SK-N-SH (cell line): ENCODE measurements at regions not wholly inside any gene's neighbourhood (a gene's known extent, or its start where the extent isn't known, plus 50 kb on each side); places are given as distances from the start of the nearest gene placed in this dataset.
A peak's percentile ranks its signal among the peaks of the same experiment; 100 is the strongest.

Experiments used
- CTCF ChIA-PET: fragments of 300-600, 350-600 bp; formaldehyde crosslinking; extraction: SDS; loops from one replicate; lab custom pipeline; 2021; lab: Yijun Ruan, JAX
- POLR2A ChIA-PET: fragments of 350-600 bp; sonication (Branson Sonifier 250); formaldehyde crosslinking; extraction: SDS; loops from one replicate; lab custom pipeline; 2020; ENCODE audit warnings: antibody characterized with exemption, inconsistent platforms; lab: Yijun Ruan, JAX
- DNase-seq: peaks from one replicate; pipeline ENCODE4 v3.0.0; 2012
- H2AFZ ChIP-seq: fragments of 200-600 bp; sonication (generic); 2 replicates; pipeline ENCODE4 v1.8.1; 2016; ENCODE audit warnings: antibody characterized with exemption, mild to moderate bottlenecking, low read depth
- H3F3A ChIP-seq: fragments of 200-600 bp; sonication (generic); replicated peaks from 2 replicates; pipeline ENCODE3; 2016; ENCODE audit warnings: antibody characterized with exemption, mild to moderate bottlenecking; ENCODE audit not compliant: insufficient read depth
- H3K27ac ChIP-seq, 2 experiments: fragments of 200-500 bp in 1 of 2; fragments of 200-600 bp in 1 of 2; sonication (Bioruptor generic) in 1 of 2; sonication (generic), shearing (Covaris generic) in 1 of 2; 2 replicates each; pipeline versions ENCODE4 v1.5.1 to v1.6.1; 2014 to 2016; ENCODE audit warnings: low read depth in 2 of 2, inconsistent platforms in 1 of 2, low read length in 1 of 2, mild to moderate bottlenecking in 1 of 2, mixed read lengths in 1 of 2
- H3K27me3 ChIP-seq: fragments of 200-600 bp; sonication (generic), shearing (Covaris generic); 2 replicates; pipeline ENCODE4 v1.6.1; 2016; ENCODE audit warnings: mixed run types; ENCODE audit not compliant: insufficient read depth
- H3K36me3 ChIP-seq, 2 experiments: fragments of 200-500 bp in 1 of 2; fragments of 200-600 bp in 1 of 2; sonication (Bioruptor generic) in 1 of 2; sonication (generic) in 1 of 2; replicated peaks in 1 of 2; 2 replicates each; pipeline versions ENCODE3 to v1.5.1; 2014 to 2016; ENCODE audit warnings: low read length in 1 of 2, mild to moderate bottlenecking in 1 of 2; ENCODE audit not compliant: insufficient read depth in 2 of 2, control insufficient read depth in 1 of 2
- H3K4me1 ChIP-seq, 2 experiments: fragments of 200-500 bp in 1 of 2; fragments of 200-600 bp in 1 of 2; sonication (Bioruptor generic) in 1 of 2; sonication (generic), shearing (Covaris generic) in 1 of 2; 2 replicates each; pipeline versions ENCODE4 v1.5.1 to v1.6.1; 2014 to 2016; ENCODE audit warnings: low read depth in 1 of 2, low read length in 1 of 2, mixed run types in 1 of 2; ENCODE audit not compliant: insufficient read depth in 2 of 2, control insufficient read depth in 1 of 2
- H3K4me2 ChIP-seq: fragments of 200-600 bp; sonication (generic), shearing (Covaris generic); 2 replicates; pipeline ENCODE4 v1.6.1; 2017; ENCODE audit warnings: mixed run types
- H3K4me3 ChIP-seq, 2 experiments: fragments of 200-500 bp in 1 of 2; fragments of 200-600 bp in 1 of 2; sonication (Bioruptor generic) in 1 of 2; sonication (generic), shearing (Covaris generic) in 1 of 2; 2 replicates each; pipeline versions ENCODE4 v1.5.1 to v1.8.1; 2014 to 2016; ENCODE audit warnings: low read depth in 2 of 2, inconsistent platforms in 1 of 2, low read length in 1 of 2, mild to moderate bottlenecking in 1 of 2, mixed read lengths in 1 of 2, moderate library complexity in 1 of 2
- H3K79me2 ChIP-seq: fragments of 200-600 bp; sonication (generic); 2 replicates; pipeline ENCODE4 v1.8.1; 2017; ENCODE audit warnings: mild to moderate bottlenecking; ENCODE audit not compliant: insufficient read depth
- H3K9ac ChIP-seq: fragments of 200-600 bp; sonication (generic); 2 replicates; pipeline ENCODE4 v1.6.1; 2017; ENCODE audit warnings: mixed run types
- H3K9me2 ChIP-seq: fragments of 200-600 bp; sonication (generic); 2 replicates; pipeline ENCODE4 v1.6.1; 2017; ENCODE audit warnings: mixed run types
- H3K9me3 ChIP-seq: fragments of 200-600 bp; sonication (generic); 2 replicates; pipeline ENCODE4 v1.6.1; 2017; ENCODE audit warnings: mixed run types, mild to moderate bottlenecking, moderate library complexity
- H4K20me1 ChIP-seq: fragments of 200-600 bp; sonication (generic); 2 replicates; pipeline ENCODE4 v1.6.1; 2017; ENCODE audit warnings: mild to moderate bottlenecking, mixed run types; ENCODE audit not compliant: insufficient read depth
- ELF1 ChIP-seq: IDR thresholded peaks from 2 replicates; pipeline ENCODE4 v1.4.0; 2012
- EP300 ChIP-seq, 2 experiments: IDR thresholded peaks; 2 replicates each; pipeline versions ENCODE4 v1.4.0 to v1.6.1; 2012; ENCODE audit warnings: borderline replicate concordance in 1 of 2, low read depth in 1 of 2, low read length in 1 of 2
- FOXM1 ChIP-seq: IDR thresholded peaks from 2 replicates; pipeline ENCODE4 v1.4.0; 2012; ENCODE audit warnings: low read depth, mild to moderate bottlenecking
- GABPA ChIP-seq: IDR thresholded peaks from 2 replicates; pipeline ENCODE4 v1.4.0; 2012; ENCODE audit warnings: low read depth, mild to moderate bottlenecking
- GATA2 ChIP-seq: sonication (generic); formaldehyde crosslinking; IDR thresholded peaks from 2 replicates; pipeline ENCODE4 v1.5.0; 2020; ENCODE audit warnings: mild to moderate bottlenecking, missing genetic modification reagents
- IRF3 ChIP-seq: fragments of 150-350 bp; IDR thresholded peaks from 2 replicates; pipeline ENCODE4 v1.6.1; 2016; ENCODE audit warnings: mild to moderate bottlenecking, low read depth, low read length
- JUND ChIP-seq: IDR thresholded peaks from 2 replicates; pipeline ENCODE4 v1.4.0; 2012
- MAX ChIP-seq: IDR thresholded peaks from 2 replicates; pipeline ENCODE4 v1.4.0; 2012; ENCODE audit warnings: low read depth
- MEF2A ChIP-seq: IDR thresholded peaks from 2 replicates; pipeline ENCODE4 v1.4.0; 2012; ENCODE audit warnings: low read depth, borderline replicate concordance
- NFIC ChIP-seq: IDR thresholded peaks from 2 replicates; pipeline ENCODE4 v1.4.0; 2012; ENCODE audit warnings: borderline replicate concordance
- POLR2AphosphoS5 ChIP-seq: IDR thresholded peaks from 2 replicates; pipeline ENCODE4 v1.6.1; 2012; ENCODE audit warnings: low read depth, low read length
- RFX5 ChIP-seq: IDR thresholded peaks from 2 replicates; pipeline ENCODE4 v1.6.1; 2012; ENCODE audit warnings: mild to moderate bottlenecking, improper control_type of control experiment, low read length
- RXRA ChIP-seq: IDR thresholded peaks from 2 replicates; pipeline ENCODE4 v1.4.0; 2012; ENCODE audit warnings: low read depth, mild to moderate bottlenecking, borderline replicate concordance
- SIN3A ChIP-seq: IDR thresholded peaks from 2 replicates; pipeline ENCODE4 v1.6.1; 2012; ENCODE audit warnings: low read depth, mild to moderate bottlenecking, low read length, moderate library complexity, borderline replicate concordance
- SMC3 ChIP-seq: IDR thresholded peaks from 2 replicates; pipeline ENCODE4 v1.6.1; 2012; ENCODE audit warnings: low read depth, low read length, improper control_type of control experiment
- USF2 ChIP-seq: fragments of 150-350 bp; IDR thresholded peaks from 2 replicates; pipeline ENCODE4 v1.6.1; 2017; ENCODE audit warnings: antibody characterized with exemption, low read length, low read depth, borderline replicate concordance
- YY1 ChIP-seq: IDR thresholded peaks from 2 replicates; pipeline ENCODE4 v1.4.0; 2012; ENCODE audit warnings: low read depth, mild to moderate bottlenecking
- WGBS: methylation state at CpG from one replicate; pipeline ENCODE4 v1.1.6; 2017; ENCODE audit warnings: low lambda C conversion rate; 5-methylcytosine and 5-hydroxymethylcytosine counted together

GRCh38 chr17:65441053-65441605 is 120.3 kb downstream of the AXIN2 start (continued):
- TF ChIP-seq EP300 (IDR thresholded peaks at IDR 0.05; ENCODE audit: borderline replicate concordance in 1 of 2, low read depth in 1 of 2, low read length in 1 of 2) (no peak), GABPA (no peak), MEF2A (no peak), POLR2AphosphoS5 (no peak), SMC3 (no peak), SIN3A (no peak), NFIC (no peak), IRF3 (no peak), USF2 (no peak), FOXM1 (no peak)

- H3K9me2 ChIP-seq: no peaks in the 10 kb centered on the region
- TF ChIP-seq SMC3 (no peak), MEF2A (no peak)
- H3K79me2 ChIP-seq: no peaks in the 10 kb centered on the region
- CTCF ChIA-PET: interaction anchor here (1.2 kb wide), 1 partner anchor 33 kb away, joined by 3 read pairs; no protein-coding TSS in a partner anchor
- POLR2A ChIA-PET: no interaction called here
- WGBS: 46% methylated on average over 7 of the region's 7 CpGs
- peak; percentile 59 for DNase-seq
- H3K4me2 ChIP-seq: no peak overlapping the region
- H3K27ac ChIP-seq: no peak overlapping the region
- H3K9me3 ChIP-seq: no peaks in the 10 kb centered on the region
- no peaks in the 10 kb centered on the region for H4K20me1 ChIP-seq
- no peak overlapping the region for H3K9ac ChIP-seq
- no peaks in the 10 kb centered on the region for H3K36me3 ChIP-seq
- H3F3A ChIP-seq: no peaks in the 10 kb centered on the region
- H2AFZ ChIP-seq: no peak overlapping the region
- no peaks in the 10 kb centered on the region; the same call in 1 of the 2 replicates for H3K27me3 ChIP-seq
- H3K4me3 ChIP-seq: no peak overlapping the region
- H3K4me1 ChIP-seq: peaks cover 0 to 6% of the 10 kb centered on the region in 2 experiments; a peak in 1 of 4 replicates
Measured at GRCh38 chr17:65438708-65439294, 122.6 kb downstream of the AXIN2 start.

- ChIA-PET POLR2A (no interaction called here), CTCF (interaction anchor here (1.2 kb wide), 1 partner anchor 34 kb away, joined by 3 read pairs; no protein-coding TSS in a partner anchor)
- DNase-seq: no peak
- Histone ChIP-seq H3K79me2 (no peaks in the 10 kb centered on the region), H3F3A (no peaks in the 10 kb centered on the region), H3K4me1 (peaks cover 0 to 6% of the 10 kb centered on the region in 2 experiments; a peak in 1 of 4 replicates), H3K9me3 (no peaks in the 10 kb centered on the region), H2AFZ (no peak overlapping the region), H3K4me2 (no peak overlapping the region), H3K27me3 (no peaks in the 10 kb centered on the region; the same call in 1 of the 2 replicates), H3K36me3 (no peaks in the 10 kb centered on the region), H3K9ac (no peak overlapping the region), H3K4me3 (no peak overlapping the region), H4K20me1 (no peaks in the 10 kb centered on the region), H3K9me2 (no peaks in the 10 kb centered on the region), H3K27ac (no peak overlapping the region)
- TF ChIP-seq JUND: no peak
- no peak for TF ChIP-seq RFX5
- TF ChIP-seq RXRA: no peak
- TF ChIP-seq SIN3A: no peak
- TF ChIP-seq MEF2A: no peak
- no peak for TF ChIP-seq EP300 (IDR thresholded peaks at IDR 0.05; ENCODE audit: borderline replicate concordance in 1 of 2, low read depth in 1 of 2, low read length in 1 of 2)
- no peak for TF ChIP-seq GATA2 (CRISPR knock-in tag)
- no peak for TF ChIP-seq YY1
- no peak for TF ChIP-seq ELF1
- TF ChIP-seq MAX: no peak
- no peak for TF ChIP-seq POLR2AphosphoS5
- 79% methylated on average over 10 of the region's 11 CpGs for WGBS
Measured at GRCh38 chr17:65438173-65438572, 123.3 kb downstream of the AXIN2 start.
